T-helper 1 cell (primary cell): ENCODE measurements at regions not wholly inside any gene's neighbourhood (a gene's known extent, or its start where the extent isn't known, plus 50 kb on each side); places are given as distances from the start of the nearest gene placed in this dataset.
"Not testable (repeated sequence)": the region's sequence is repeated elsewhere in the genome, so short reads cannot be mapped to it uniquely, and the experiment has no call there.

Experiments
- DNase-seq, 5 donors: peaks; one replicate each; pipeline ENCODE4 v3.0.0-alpha.2; 2012 to 2020

GRCh38 chr6:16947375-16948015 is 154.4 kb upstream of the STMND1 start:
- no peak for DNase-seq

- no peak for DNase-seq
Measured at GRCh38 chr6:16944596-16944995, 157.3 kb upstream of the STMND1 start.

GRCh38 chr6:16939839-16940238 is 162.0 kb upstream of the STMND1 start:
- no peak for DNase-seq

- DNase-seq = no peak
Measured at GRCh38 chr6:16939351-16939750, 162.5 kb upstream of the STMND1 start.

DNA sequence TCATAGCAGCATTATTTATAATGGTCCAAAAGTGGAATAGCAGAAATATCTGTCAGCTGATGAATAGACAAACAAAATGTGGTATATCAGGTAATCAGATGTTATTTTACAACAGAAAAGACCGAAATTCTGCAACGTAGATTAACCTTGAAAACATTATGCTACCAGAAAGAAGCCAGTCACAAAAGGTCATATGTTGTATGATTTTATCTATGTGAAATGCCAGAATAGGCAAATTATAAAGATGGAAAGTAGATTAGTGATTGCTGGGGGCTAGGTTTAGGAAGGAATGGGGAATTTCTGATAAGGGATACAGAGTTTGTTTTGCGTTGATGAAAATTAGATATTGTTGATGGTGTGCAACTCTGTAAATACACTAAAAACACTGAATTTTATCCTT is 165.0 kb upstream of the STMND1 start:
- no peak for DNase-seq

DNA sequence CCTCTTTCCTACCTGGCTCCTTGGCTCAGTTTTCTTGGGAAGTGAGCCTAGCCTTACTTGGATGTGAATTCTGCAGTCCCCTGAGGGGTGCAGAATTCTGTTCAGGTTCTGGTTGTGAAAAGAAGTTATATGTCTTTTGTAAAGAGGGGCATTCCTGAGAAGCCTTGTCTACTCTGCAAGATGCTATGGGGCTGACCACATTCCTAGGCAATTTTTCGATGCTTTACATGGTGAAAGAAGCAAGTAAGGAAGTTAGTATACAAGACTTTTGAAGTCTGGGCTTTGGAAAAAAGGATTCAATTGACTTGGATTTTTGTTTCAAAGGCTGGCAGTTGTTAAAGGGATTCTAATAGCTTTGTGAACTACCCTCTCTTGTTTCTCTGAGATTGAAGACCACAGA is 167.9 kb upstream of the STMND1 start:
- DNase-seq = no peak

- DNase-seq = no peak
Measured at GRCh38 chr6:16933532-16933931, 168.3 kb upstream of the STMND1 start.

DNA sequence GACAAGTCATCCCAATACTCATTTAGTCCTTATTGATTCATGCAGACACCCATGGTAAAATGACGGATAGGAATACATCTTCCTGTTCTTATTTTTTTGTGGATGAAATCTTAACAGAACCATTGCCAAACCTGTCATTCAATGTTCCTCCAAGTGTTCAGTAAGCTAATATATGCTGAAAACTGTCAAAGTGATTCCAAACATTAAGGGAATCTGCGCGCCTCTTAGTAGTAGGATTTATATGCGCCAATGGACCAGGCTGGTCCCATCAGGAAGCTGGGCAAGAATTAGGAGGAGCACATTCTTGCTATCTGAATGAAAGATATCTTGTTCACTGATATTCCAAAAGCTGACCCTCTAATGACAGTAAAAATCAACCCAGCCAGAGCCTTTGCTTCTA is 168.9 kb upstream of the STMND1 start:
- DNase-seq = no peak

DNA sequence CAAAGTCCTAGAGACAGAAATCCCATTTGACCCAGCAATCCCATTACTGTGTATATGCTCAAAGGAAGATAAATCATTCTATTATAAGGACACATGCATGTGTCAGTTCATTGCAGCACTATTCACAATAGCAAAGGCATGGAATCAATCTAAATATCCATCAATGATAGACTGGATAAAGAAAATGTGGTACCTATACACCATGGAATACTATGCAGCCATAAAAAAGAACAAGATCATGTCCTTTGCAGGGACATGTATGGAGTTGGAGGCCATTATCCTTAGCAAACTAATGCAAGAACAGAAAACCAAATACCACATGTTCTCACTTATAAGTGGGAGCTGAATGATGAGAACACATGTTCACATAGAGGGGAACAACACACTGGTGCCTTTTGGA is 169.8 kb upstream of the ATXN1 start:
- not testable (repeated sequence) for DNase-seq

DNA sequence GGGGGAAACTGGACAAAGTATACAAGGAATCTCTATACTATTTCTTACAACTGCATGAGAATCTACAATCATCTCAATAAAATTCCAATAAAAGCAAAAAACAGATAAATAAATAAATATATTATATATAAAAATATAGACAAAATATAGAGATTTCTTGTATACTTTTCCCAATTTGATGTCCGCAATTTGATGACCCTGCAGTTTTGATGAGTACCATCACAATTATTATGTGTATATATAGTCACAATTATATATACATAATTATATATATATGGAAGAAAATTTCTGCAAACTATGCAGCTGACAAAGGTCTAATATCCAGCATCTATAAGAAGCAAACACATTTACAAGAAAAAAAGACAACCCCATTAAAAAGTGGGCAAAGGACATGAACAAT is 169.2 kb upstream of the ATXN1 start:
- DNase-seq = no peak

GRCh38 chr6:16929809-16930208 is 168.5 kb upstream of the ATXN1 start:
- no peak for DNase-seq

DNA sequence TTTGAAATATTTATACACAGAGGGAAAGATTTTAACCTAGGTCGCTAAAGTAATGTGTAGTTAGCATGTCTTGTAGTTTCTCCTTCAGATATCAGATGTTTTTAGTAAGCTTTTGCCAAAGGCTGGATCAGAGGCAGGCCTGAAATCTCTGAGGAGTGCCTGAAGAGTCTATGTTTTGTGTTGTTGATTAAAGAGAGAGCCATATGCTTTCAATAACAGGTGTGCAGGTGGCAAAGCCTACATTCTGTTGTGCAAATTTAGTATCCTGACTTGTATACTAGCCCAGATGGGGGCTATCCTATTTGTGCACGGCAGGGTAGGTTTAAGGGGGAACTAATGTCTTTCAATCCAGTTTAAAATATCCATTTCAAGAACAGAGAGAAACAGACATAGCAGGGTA is 167.1 kb upstream of the ATXN1 start:
- no peak for DNase-seq

GRCh38 chr6:16927205-16927604 is 165.9 kb upstream of the ATXN1 start:
- no peak for DNase-seq

- DNase-seq = no peak
Measured at GRCh38 chr6:16925461-16925860, 164.2 kb upstream of the ATXN1 start.

DNA sequence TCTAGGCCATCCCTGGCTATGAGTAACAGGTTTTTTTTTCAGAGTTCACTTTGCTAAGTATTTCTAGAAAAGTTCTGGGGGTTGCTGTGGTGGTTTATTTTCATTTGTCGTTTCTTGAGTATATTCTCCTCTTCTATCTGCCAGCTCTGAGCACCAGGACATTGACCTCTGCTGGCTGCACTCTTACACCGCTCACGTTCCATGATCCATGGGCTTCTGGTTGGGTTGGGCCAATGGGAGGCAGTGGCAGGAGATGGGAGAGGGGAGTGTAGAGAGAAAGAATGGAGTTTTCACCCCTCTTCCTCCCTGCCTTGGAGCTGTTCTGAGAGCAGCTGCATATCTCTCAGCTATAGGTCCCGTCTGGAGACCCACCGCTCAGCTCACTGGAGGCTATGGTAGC is 161.0 kb upstream of the ATXN1 start:
- no peak for DNase-seq

DNA sequence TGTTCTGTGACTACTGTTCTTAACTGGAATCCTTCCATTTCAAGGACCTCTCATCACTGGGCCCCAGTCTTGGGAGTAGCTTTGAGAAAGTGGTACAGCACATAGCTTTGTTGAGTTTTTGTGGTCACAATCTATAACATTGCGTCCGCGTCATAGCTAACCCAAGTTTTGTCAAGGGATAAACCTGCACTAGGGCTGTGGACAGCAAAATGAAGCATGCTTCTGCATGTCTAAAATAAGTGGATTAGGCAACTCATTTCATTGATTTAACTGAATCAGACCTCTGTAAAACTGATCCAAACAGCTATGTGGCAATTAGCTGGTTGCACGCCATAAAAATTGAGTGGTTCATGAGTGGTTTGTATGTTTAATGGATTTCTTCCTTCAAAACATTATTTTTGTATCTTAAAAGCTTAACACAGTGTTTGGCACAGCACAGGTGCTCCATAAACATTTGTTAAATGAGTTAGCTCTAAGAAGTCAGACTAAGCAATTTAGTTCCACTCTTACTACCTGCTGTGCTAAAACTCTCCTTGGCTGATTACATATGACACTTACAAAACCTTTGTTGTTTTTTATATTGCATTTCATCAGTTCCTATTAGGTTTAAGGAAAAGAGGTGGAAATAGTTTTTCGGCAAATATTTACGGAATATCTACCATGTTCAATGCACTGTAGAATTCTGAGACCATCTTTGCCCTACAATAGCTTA is 160.3 kb upstream of the ATXN1 start:
- DNase-seq = no peak

DNA sequence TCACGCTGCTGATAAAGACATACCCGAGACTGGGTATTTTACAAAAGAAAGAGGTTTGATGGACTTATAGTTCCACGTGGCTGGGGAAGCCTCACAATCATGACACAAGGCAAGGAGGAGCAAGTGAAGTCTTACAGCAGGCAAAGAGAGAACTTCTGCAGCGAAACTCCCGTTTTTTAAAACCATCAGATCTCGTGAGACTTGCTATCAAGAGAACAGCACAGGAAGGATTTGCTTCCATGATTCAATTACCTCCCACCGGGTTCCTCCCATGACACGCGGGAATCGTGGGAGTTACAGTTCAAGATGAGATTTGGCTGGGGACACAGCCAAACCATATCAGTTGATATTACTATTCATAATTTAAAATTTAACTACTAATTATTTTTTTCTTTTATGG is 157.3 kb upstream of the ATXN1 start:
- no peak for DNase-seq

- DNase-seq = no peak
Measured at GRCh38 chr6:16914184-16914583, 152.9 kb upstream of the ATXN1 start.

DNA sequence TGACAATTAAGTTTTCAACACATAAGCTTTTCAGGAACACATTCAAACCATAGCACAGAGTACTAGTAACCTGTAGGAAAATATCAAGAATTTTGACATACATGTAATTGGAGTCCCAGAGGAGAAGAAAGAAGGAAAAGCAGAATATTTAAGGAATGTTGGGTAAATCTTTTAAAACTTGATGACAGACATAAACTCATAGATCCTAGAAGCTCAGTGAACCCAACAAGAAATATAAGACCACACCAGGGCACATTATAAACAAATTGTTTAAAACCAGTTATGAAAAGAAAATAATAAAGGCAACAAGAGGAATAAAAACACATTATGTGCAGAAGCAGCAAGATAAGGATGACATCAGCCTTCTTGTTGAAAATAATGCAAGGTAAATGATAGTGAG is 151.5 kb upstream of the ATXN1 start:
- DNase-seq = no peak

GRCh38 chr6:16911088-16911487 is 149.8 kb upstream of the ATXN1 start:
- no peak for DNase-seq

DNA sequence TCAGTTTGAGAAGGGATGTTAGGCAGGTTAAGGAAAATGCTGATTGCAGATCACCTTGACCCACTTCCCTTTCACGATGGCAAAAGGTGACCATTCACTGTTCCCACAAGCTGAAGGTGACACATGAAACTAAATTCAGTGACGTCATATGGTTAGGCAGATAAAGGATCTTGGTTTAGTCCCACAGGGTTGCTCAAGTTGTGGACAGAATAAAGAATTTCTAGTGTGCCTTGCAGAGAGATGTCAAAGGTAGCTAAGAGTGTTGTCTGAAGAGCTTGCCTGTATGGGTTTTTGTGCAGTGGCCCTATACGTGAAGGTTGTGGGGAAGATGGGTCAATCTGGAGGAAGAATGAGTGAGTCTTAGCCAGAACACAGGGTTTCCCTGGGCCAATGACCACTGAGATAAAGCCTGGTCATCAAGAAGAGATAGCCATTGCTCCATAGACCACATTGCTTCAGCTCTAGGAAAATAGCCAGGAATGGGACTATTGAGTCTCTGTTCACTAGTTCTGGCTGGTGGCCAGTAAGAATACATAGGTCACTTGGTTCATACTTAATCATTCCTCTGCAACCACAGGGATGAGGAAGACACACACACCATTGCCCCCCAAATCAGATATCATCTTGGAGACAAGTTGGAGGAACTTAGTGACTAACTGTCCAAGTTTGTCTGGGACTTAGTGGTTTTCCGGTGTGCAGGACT is 148.5 kb upstream of the ATXN1 start:
- DNase-seq = no peak

- DNase-seq = no peak
Measured at GRCh38 chr6:16907991-16908390, 146.7 kb upstream of the ATXN1 start.

DNA sequence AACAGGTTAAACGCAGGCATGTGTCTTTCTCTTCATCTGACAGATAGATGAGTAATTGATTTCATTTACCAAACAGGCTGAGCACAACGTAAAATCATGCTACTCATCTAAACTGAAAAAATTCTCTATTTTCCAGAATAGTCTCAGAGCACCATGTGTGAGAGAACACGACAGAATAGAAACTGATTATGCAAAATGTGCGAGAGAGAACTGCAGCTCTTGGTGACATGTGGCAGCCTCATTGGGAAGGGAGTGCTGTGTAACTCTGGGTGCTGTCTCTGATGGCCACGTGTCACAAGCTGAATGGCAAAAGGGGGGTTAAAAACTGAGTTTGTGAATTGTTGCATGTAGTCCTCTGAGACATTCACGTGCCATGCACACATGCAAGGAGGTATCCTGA is 143.7 kb upstream of the ATXN1 start:
- DNase-seq = no peak

DNA sequence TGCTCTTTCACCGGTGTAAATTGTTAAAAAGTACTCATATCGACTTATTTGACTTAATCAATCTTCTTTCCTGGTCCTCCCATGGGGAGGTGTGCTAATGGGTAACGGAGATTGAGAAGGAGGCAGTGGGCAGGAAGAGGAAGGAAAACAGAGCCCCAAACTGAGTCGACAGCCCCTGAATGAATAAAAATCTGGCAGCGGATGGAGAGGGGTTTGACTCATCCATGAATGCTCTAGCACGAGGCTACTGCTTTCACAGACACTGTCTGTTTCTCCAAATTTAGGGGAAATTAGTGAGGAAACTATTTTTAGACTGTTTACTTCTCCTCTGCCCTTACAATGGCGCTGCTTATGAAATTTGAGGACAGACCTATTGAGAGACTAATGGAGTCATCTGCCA is 142.2 kb upstream of the ATXN1 start:
- no peak for DNase-seq
